GM21619 (cell line): ENCODE measurements at regions not wholly inside any gene's neighbourhood (a gene's known extent, or its start where the extent isn't known, plus 50 kb on each side); places are given as distances from the start of the nearest gene placed in this dataset.
A peak's percentile ranks its signal among the peaks of the same experiment; 100 is the strongest.
"Not testable (repeated sequence)": the region's sequence is repeated elsewhere in the genome, so short reads cannot be mapped to it uniquely, and the experiment has no call there.

Source experiments
- ATAC-seq: cut with Tn5 transposase; IDR thresholded peaks from one replicate; pipeline ENCODE4 v1.9.1; 2021; ENCODE audit not compliant: unreplicated experiment

DNA sequence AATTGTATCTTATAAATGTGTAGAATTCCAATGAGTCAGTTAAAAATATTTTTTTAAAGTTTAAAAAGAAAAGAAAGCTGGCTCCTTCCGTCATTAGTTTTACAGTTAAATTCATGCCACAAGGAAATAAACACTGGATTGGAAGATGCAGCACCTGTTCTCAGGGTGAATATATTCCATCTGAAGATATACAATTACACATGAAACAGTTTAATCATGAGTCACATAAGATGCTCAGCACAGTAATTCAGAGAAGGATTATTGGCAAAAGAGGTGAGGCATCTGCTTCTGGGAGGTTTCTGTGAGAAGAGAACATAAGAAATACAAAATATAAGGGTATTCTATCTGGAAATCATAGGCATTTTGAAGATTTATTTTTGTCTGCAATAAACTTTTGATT, 376.5 kb upstream of the SORCS1 start:
- no peak for ATAC-seq

DNA sequence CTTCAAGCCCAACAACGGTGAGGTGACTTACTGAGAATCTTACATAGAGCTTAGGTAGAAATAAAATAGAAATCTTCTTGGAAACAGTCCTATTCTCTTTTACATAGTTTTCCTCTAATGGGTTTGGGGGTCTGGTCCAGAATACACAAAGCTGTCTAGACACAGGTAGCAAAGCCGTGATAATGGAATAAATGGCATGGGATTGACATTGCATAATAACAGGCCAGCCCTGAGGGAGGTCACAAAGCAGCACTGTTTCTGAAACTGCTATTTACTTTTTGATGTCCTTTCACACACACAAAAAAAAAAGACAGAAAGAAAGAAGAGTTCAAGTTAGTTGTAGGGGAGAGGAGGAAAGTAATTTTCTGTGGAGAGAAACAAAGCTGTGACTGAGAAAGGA, 364.8 kb upstream of the SORCS1 start:
- no peak for ATAC-seq

- ATAC-seq, result no peak
Observed at GRCh38 chr10:107520348-107520747, 355.8 kb upstream of the SORCS1 start.

- ATAC-seq, result no peak
Observed at GRCh38 chr10:107517811-107518210, 353.3 kb upstream of the SORCS1 start.

GRCh38 chr10:107516349-107516748, 351.8 kb upstream of the SORCS1 start:
- ATAC-seq, result no peak

DNA sequence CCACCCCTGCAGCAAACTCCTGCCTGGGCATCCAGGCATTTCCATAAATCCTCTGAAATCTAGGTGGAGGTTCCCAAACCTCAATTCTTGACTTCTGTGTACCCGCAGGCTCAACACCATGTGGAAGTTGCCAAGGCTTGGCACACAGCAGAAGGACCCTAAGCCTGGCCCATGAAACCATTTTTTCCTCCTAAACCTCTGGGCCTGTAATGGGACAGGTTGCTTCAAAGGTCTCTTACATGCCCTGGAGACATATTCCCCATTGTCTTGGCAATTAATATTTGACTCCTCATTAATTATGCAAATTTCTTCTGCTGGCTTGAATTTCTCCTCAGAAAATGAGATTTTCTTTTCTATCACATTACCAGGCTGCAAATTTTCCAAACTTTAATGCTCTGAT, 339.5 kb upstream of the SORCS1 start:
- ATAC-seq, result not testable (repeated sequence)

GRCh38 chr10:107502229-107502985, 337.9 kb upstream of the SORCS1 start:
- no peak for ATAC-seq

GRCh38 chr10:107498983-107499382, 334.5 kb upstream of the SORCS1 start:
- ATAC-seq, result no peak

DNA sequence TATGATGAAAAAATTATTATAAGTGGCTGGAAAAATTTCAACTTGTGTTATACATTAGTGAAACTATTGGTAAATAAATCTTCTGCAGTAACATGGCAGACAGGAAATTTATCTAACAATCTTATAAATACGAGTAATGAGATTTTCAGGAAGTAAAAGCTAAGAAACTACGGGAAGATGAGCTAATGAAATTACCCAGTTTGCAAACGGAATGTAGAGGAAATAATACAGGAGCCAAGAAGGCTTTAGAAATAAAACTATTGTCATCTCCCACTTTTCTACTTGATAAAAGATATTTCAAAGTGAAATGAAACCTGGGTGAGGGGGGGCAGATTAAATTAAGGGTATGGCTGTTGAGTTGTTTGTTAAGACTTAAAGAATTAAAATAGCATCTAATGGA, 332.5 kb upstream of the SORCS1 start:
- ATAC-seq, result no peak

- ATAC-seq, result no peak
Observed at GRCh38 chr10:107496594-107496993, 332.1 kb upstream of the SORCS1 start.

DNA sequence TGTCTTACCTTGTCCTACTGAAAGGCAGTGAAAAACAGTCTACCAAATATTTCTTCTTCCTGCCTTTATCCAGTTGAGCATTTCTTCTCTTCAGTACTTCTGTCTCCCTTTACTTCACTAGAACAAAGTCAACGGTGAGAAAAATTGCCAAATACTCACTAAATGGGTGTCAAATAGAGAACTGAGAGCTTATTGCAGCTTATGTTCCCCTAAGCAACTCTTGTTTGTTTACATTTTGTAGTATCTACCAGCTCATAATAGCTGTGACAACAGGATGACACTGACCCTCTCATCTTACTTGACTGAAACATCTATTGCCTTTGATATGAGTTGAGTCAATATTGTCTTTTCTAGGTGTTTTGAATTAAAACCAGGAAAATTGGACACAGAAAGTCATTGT, 327.9 kb upstream of the SORCS1 start:
- no peak for ATAC-seq

- ATAC-seq, result no peak
Observed at GRCh38 chr10:107490389-107490788, 325.9 kb upstream of the SORCS1 start.

DNA sequence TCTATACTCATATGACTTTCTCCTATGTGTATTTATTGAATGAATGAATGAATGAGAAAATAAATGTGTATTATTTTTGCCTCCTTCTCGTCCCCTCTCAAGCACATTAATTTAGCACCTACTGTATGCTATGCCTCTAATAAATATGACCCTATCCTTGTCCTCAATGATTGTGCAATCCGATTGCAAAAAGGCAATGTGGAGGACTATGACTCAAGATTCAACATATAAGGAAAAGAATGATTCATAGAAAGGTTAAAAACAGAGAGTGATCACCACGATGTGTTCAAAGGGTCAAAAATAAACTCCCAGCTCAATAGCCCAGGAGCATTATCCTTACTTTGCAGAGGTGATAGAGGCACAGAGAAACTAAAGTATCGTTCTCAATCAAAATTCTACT, 322.8 kb upstream of the SORCS1 start:
- ATAC-seq, result no peak

GRCh38 chr10:107485019-107485418, 320.5 kb upstream of the SORCS1 start:
- ATAC-seq, result no peak

GRCh38 chr10:107481881-107482280, 317.4 kb upstream of the SORCS1 start:
- no peak for ATAC-seq

GRCh38 chr10:107481224-107481623, 316.7 kb upstream of the SORCS1 start:
- no peak for ATAC-seq

- no peak for ATAC-seq
Observed at GRCh38 chr10:107480781-107481180, 316.3 kb upstream of the SORCS1 start.

- ATAC-seq, result peak; percentile 46
Observed at GRCh38 chr10:107477266-107477665, 312.8 kb upstream of the SORCS1 start.

GRCh38 chr10:107476408-107476807, 311.9 kb upstream of the SORCS1 start:
- no peak for ATAC-seq

GRCh38 chr10:107474650-107475049, 310.1 kb upstream of the SORCS1 start:
- peak; percentile 40 for ATAC-seq

GRCh38 chr10:107473225-107473624, 308.7 kb upstream of the SORCS1 start:
- no peak for ATAC-seq

- no peak for ATAC-seq
Observed at GRCh38 chr10:107471911-107472310, 307.4 kb upstream of the SORCS1 start.

GRCh38 chr10:107453561-107453960, 289.1 kb upstream of the SORCS1 start:
- ATAC-seq, result no peak
